Hepatocyte (in vitro differentiated cells): ENCODE measurements at regions not wholly inside any gene's neighbourhood (a gene's known extent, or its start where the extent isn't known, plus 50 kb on each side); places are given as distances from the start of the nearest gene placed in this dataset.

Experiments used
- DNase-seq: peaks from one replicate; pipeline ENCODE4 v3.0.0-alpha.2; 2016; ENCODE audit warnings: low spot score
- H2AFZ ChIP-seq: fragments of 200-600 bp; sonication (generic); 2 replicates; pipeline ENCODE4 v1.6.0; 2016; ENCODE audit warnings: antibody characterized with exemption, mild to moderate bottlenecking
- H3K27ac ChIP-seq: fragments of 200-600 bp; sonication (generic); 2 replicates; pipeline ENCODE4 v1.5.1; 2016; ENCODE audit warnings: mild to moderate bottlenecking
- H3K27me3 ChIP-seq: fragments of 200-600 bp; sonication (generic); 2 replicates; pipeline ENCODE4 v1.6.1; 2016
- H3K36me3 ChIP-seq: fragments of 200-600 bp; sonication (generic); replicated peaks from 2 replicates; pipeline ENCODE4 v1.5.1; 2016; ENCODE audit warnings: low read depth; ENCODE audit not compliant: insufficient read depth
- H3K4me1 ChIP-seq: fragments of 200-600 bp; sonication (generic); 2 replicates; pipeline ENCODE4 v1.5.1; 2016; ENCODE audit warnings: mild to moderate bottlenecking, moderate library complexity; ENCODE audit not compliant: insufficient read depth
- H3K4me2 ChIP-seq: fragments of 200-600 bp; sonication (generic); 2 replicates; pipeline ENCODE4 v1.6.0; 2016
- H3K4me3 ChIP-seq: fragments of 200-600 bp; sonication (generic); 2 replicates; pipeline ENCODE4 v1.5.1; 2016; ENCODE audit warnings: mild to moderate bottlenecking
- H3K79me2 ChIP-seq: fragments of 200-600 bp; sonication (generic); 2 replicates; pipeline ENCODE4 v1.6.0; 2017; ENCODE audit warnings: mild to moderate bottlenecking
- H3K9me2 ChIP-seq: fragments of 200-600 bp; sonication (generic); replicated peaks from 2 replicates; pipeline ENCODE4 v1.6.0; 2017; ENCODE audit warnings: mild to moderate bottlenecking; ENCODE audit not compliant: insufficient read depth
- H3K9me3 ChIP-seq: fragments of 200-600 bp; sonication (generic); 2 replicates; pipeline ENCODE4 v1.5.1; 2016; ENCODE audit warnings: low read depth, mild to moderate bottlenecking
- H4K20me1 ChIP-seq: fragments of 200-600 bp; sonication (generic); 2 replicates; pipeline ENCODE4 v1.6.0; 2016; ENCODE audit warnings: mild to moderate bottlenecking; ENCODE audit not compliant: insufficient read depth, poor library complexity, severe bottlenecking
- CTCF ChIP-seq: fragments of 200-600 bp; sonication (generic); IDR thresholded peaks from 2 replicates; pipeline ENCODE4 v1.5.1; 2016; ENCODE audit warnings: antibody characterized with exemption, mild to moderate bottlenecking; ENCODE audit not compliant: poor library complexity
- EZH2 ChIP-seq: fragments of 200-600 bp; sonication (generic); IDR thresholded peaks from 2 replicates; pipeline ENCODE4 v1.6.1; 2016; ENCODE audit warnings: antibody characterized with exemption, mild to moderate bottlenecking, borderline replicate concordance
- EZH2phosphoT487 ChIP-seq: fragments of 200-600 bp; sonication (generic); IDR thresholded peaks from one replicate; pipeline ENCODE4 v1.6.1; 2018; ENCODE audit warnings: antibody characterized with exemption, mild to moderate bottlenecking, low read depth, moderate library complexity; ENCODE audit not compliant: unreplicated experiment, severe bottlenecking
- WGBS: methylation state at CpG from one replicate; pipeline ENCODE4 v1.1.6; 2016; ENCODE audit warnings: low lambda C conversion rate; ENCODE audit errors: missing lambda C conversion rate; 5-methylcytosine and 5-hydroxymethylcytosine counted together

- Histone ChIP-seq H3K79me2 (no peaks in the 10 kb centered on the region), H3K9me2 (no peaks in the 10 kb centered on the region), H3K36me3 (no peaks in the 10 kb centered on the region), H2AFZ (no peak overlapping the region), H3K27me3 (no peaks in the 10 kb centered on the region), H3K27ac (no peak overlapping the region), H3K4me2 (no peak overlapping the region), H4K20me1 (no peaks in the 10 kb centered on the region), H3K9me3 (peaks cover 7% of the 10 kb centered on the region), H3K4me3 (no peak overlapping the region), H3K4me1 (no peaks in the 10 kb centered on the region)
- WGBS = 63% methylated on average over 1 of the region's 1 CpG
- TF ChIP-seq CTCF (no peak), EZH2phosphoT487 (no peak), EZH2 (no peak)
- DNase-seq = no peak
Measured at GRCh38 chr10:130854151-130854550, 457.4 kb downstream of the TCERG1L start.

- WGBS = 87% methylated on average over 9 of the region's 9 CpGs
- Histone ChIP-seq H3K4me1 (no peaks in the 10 kb centered on the region), H2AFZ (no peak overlapping the region), H3K4me3 (no peak overlapping the region), H3K4me2 (no peak overlapping the region), H4K20me1 (no peaks in the 10 kb centered on the region), H3K27ac (no peak overlapping the region), H3K36me3 (no peaks in the 10 kb centered on the region), H3K9me3 (peaks cover 7% of the 10 kb centered on the region), H3K27me3 (no peaks in the 10 kb centered on the region), H3K9me2 (no peaks in the 10 kb centered on the region), H3K79me2 (no peaks in the 10 kb centered on the region)
- no peak for TF ChIP-seq EZH2
- TF ChIP-seq EZH2phosphoT487 = no peak
- TF ChIP-seq CTCF = no peak
- DNase-seq = no peak
Measured at GRCh38 chr10:130857631-130858295, 453.8 kb downstream of the TCERG1L start.

- Histone ChIP-seq H3K27me3 (no peaks in the 10 kb centered on the region), H3K4me3 (no peak overlapping the region), H3K4me1 (no peaks in the 10 kb centered on the region), H3K27ac (no peak overlapping the region), H3K36me3 (no peaks in the 10 kb centered on the region), H4K20me1 (no peaks in the 10 kb centered on the region), H3K9me2 (no peaks in the 10 kb centered on the region), H3K79me2 (no peaks in the 10 kb centered on the region), H2AFZ (no peak overlapping the region), H3K4me2 (no peak overlapping the region), H3K9me3 (peaks cover 7% of the 10 kb centered on the region)
- no peak for DNase-seq
- WGBS = 46% methylated on average over 2 of the region's 2 CpGs
- TF ChIP-seq EZH2phosphoT487 (no peak), CTCF (no peak), EZH2 (no peak)
Measured at GRCh38 chr10:130858626-130859025, 452.9 kb downstream of the TCERG1L start.

- no peak overlapping the region for H2AFZ ChIP-seq
- peaks cover 3% of the 10 kb centered on the region for H3K9me3 ChIP-seq
- no peaks in the 10 kb centered on the region for H4K20me1 ChIP-seq
- TF ChIP-seq CTCF (no peak), EZH2phosphoT487 (no peak), EZH2 (no peak)
- WGBS = 91% methylated on average over 6 of the region's 6 CpGs
- H3K79me2 ChIP-seq = no peaks in the 10 kb centered on the region
- no peak overlapping the region for H3K4me2 ChIP-seq
- DNase-seq = no peak
- H3K4me3 ChIP-seq = no peak overlapping the region
- H3K36me3 ChIP-seq = no peaks in the 10 kb centered on the region
- H3K27me3 ChIP-seq = no peaks in the 10 kb centered on the region
- H3K9me2 ChIP-seq = no peaks in the 10 kb centered on the region
- no peak overlapping the region for H3K27ac ChIP-seq
- no peaks in the 10 kb centered on the region for H3K4me1 ChIP-seq
Measured at GRCh38 chr10:130859427-130859826, 452.1 kb downstream of the TCERG1L start.
